Muscle of arm (tissue), 1 donor: ENCODE measurements at regions not wholly inside any gene's neighbourhood (a gene's known extent, or its start where the extent isn't known, plus 50 kb on each side); places are given as distances from the start of the nearest gene placed in this dataset.
"Not testable (repeated sequence)": the region's sequence is repeated elsewhere in the genome, so short reads cannot be mapped to it uniquely, and the experiment has no call there.

Experiments used
- DNase-seq: peaks from one replicate; pipeline ENCODE4 v3.0.0-alpha.2; 2013

- no peak for DNase-seq
These were observed 120.2 kb upstream of the NDST4 start for GRCh38 chr4:115233600-115233999.

GRCh38 chr4:115229873-115230272, 116.5 kb upstream of the NDST4 start:
- no peak for DNase-seq

GRCh38 chr4:115228851-115229250, 115.4 kb upstream of the NDST4 start:
- DNase-seq = no peak

GRCh38 chr4:115222061-115222460, 108.6 kb upstream of the NDST4 start:
- DNase-seq = no peak

- no peak for DNase-seq
These were observed 106.4 kb upstream of the NDST4 start for GRCh38 chr4:115219862-115220261.

GRCh38 chr4:115219315-115219860, 106.0 kb upstream of the NDST4 start:
- DNase-seq = no peak

- no peak for DNase-seq
These were observed 102.5 kb upstream of the NDST4 start for GRCh38 chr4:115215935-115216334.

- DNase-seq = no peak
These were observed 100.3 kb upstream of the NDST4 start for GRCh38 chr4:115213716-115214115.

- no peak for DNase-seq
These were observed 87.6 kb upstream of the NDST4 start for GRCh38 chr4:115201042-115201330.

GRCh38 chr4:115200201-115201041, 87.0 kb upstream of the NDST4 start:
- DNase-seq = not testable (repeated sequence)

- not testable (repeated sequence) for DNase-seq
These were observed 81.2 kb upstream of the NDST4 start for GRCh38 chr4:115194612-115195011.

- no peak for DNase-seq
These were observed 77.1 kb upstream of the NDST4 start for GRCh38 chr4:115190529-115190928.

- DNase-seq = no peak
These were observed 73.7 kb upstream of the NDST4 start for GRCh38 chr4:115187136-115187535.

GRCh38 chr4:115179438-115180062, 66.1 kb upstream of the NDST4 start:
- not testable (repeated sequence) for DNase-seq

GRCh38 chr4:115178687-115179086, 65.3 kb upstream of the NDST4 start:
- not testable (repeated sequence) for DNase-seq

- DNase-seq = no peak
These were observed 57.8 kb upstream of the NDST4 start for GRCh38 chr4:115171220-115171619.

- no peak for DNase-seq
These were observed 52.1 kb upstream of the NDST4 start for GRCh38 chr4:115165503-115165902.
